H9 (cell line): ENCODE measurements at regions not wholly inside any gene's neighbourhood (a gene's known extent, or its start where the extent isn't known, plus 50 kb on each side); places are given as distances from the start of the nearest gene placed in this dataset.

ENCODE experiments used
- DNase-seq: peaks from one replicate; pipeline ENCODE4 v3.0.0-alpha.2; 2017
- H2AFZ ChIP-seq: one replicate; pipeline ENCODE4 v1.6.1; 2013; ENCODE audit warnings: mild to moderate bottlenecking, low read length, control low read depth, moderate library complexity
- H2AK5ac ChIP-seq: 2 replicates; pipeline ENCODE4 v1.6.1; 2013; ENCODE audit warnings: low read length, control low read depth, mixed read lengths; ENCODE audit not compliant: insufficient read length
- H2BK120ac ChIP-seq: one replicate; pipeline ENCODE4 v1.6.1; 2013; ENCODE audit warnings: low read depth, mild to moderate bottlenecking, low read length, control low read depth, inconsistent platforms; ENCODE audit not compliant: poor library complexity, severe bottlenecking
- H2BK12ac ChIP-seq: 2 replicates; pipeline ENCODE4 v1.6.1; 2013; ENCODE audit warnings: low read length, control low read depth, mixed read lengths, low read depth; ENCODE audit not compliant: insufficient read length
- H2BK15ac ChIP-seq: 2 replicates; pipeline ENCODE4 v1.6.1; 2013; ENCODE audit warnings: low read depth, low read length, control low read depth
- H2BK20ac ChIP-seq: one replicate; pipeline ENCODE4 v1.6.1; 2013; ENCODE audit warnings: low read depth, mild to moderate bottlenecking, low read length, control low read depth, inconsistent platforms; ENCODE audit not compliant: poor library complexity, severe bottlenecking
- H2BK5ac ChIP-seq: 2 replicates; pipeline ENCODE4 v1.6.1; 2013; ENCODE audit warnings: low read length, control low read depth, mixed read lengths; ENCODE audit not compliant: insufficient read length
- H3K14ac ChIP-seq: 2 replicates; pipeline ENCODE4 v1.6.1; 2013; ENCODE audit warnings: low read length, control low read depth; ENCODE audit not compliant: insufficient read depth
- H3K18ac ChIP-seq: 2 replicates; pipeline ENCODE4 v1.6.1; 2013; ENCODE audit warnings: low read depth, mild to moderate bottlenecking, mixed read lengths, low read length, control low read depth; ENCODE audit not compliant: insufficient read length
- H3K23ac ChIP-seq: 2 replicates; pipeline ENCODE4 v1.6.1; 2013; ENCODE audit warnings: low read length, control low read depth, mixed read lengths, low read depth; ENCODE audit not compliant: insufficient read length
- H3K23me2 ChIP-seq: 2 replicates; pipeline ENCODE4 v1.6.1; 2013; ENCODE audit warnings: low read depth, mild to moderate bottlenecking, mixed read lengths, low read length, control low read depth; ENCODE audit not compliant: insufficient read length, poor library complexity, severe bottlenecking
- H3K27ac ChIP-seq: 2 replicates; pipeline ENCODE4 v1.5.1; 2013; ENCODE audit warnings: low read length, control low read depth, mixed read lengths, low read depth; ENCODE audit not compliant: insufficient read length
- H3K27me3 ChIP-seq: 2 replicates; pipeline ENCODE4 v1.6.1; 2013; ENCODE audit warnings: low read length, control low read depth, inconsistent platforms; ENCODE audit not compliant: insufficient read depth
- H3K4ac ChIP-seq: 2 replicates; pipeline ENCODE4 v1.6.1; 2013; ENCODE audit warnings: low read depth, mild to moderate bottlenecking, control low read depth, inconsistent platforms, low read length, moderate library complexity
- H3K4me1 ChIP-seq: 2 replicates; pipeline ENCODE4 v1.6.1; 2013; ENCODE audit warnings: low read length, control low read depth, inconsistent platforms; ENCODE audit not compliant: insufficient read depth
- H3K4me2 ChIP-seq: 2 replicates; pipeline ENCODE4 v1.6.1; 2013; ENCODE audit warnings: low read length, control low read depth, mixed read lengths; ENCODE audit not compliant: insufficient read length, insufficient read depth
- H3K56ac ChIP-seq: 2 replicates; pipeline ENCODE4 v1.6.1; 2013; ENCODE audit warnings: low read depth, mild to moderate bottlenecking, mixed read lengths, low read length, control low read depth; ENCODE audit not compliant: insufficient read length
- H3K79me1 ChIP-seq: 2 replicates; pipeline ENCODE4 v1.6.1; 2013; ENCODE audit warnings: low read depth, mild to moderate bottlenecking, moderate library complexity, low read length, control low read depth, inconsistent platforms; ENCODE audit not compliant: insufficient read depth, poor library complexity, severe bottlenecking
- H3K79me2 ChIP-seq: 2 replicates; pipeline ENCODE4 v1.6.1; 2013; ENCODE audit warnings: low read length, control low read depth, inconsistent platforms; ENCODE audit not compliant: insufficient read depth
- H3K9ac ChIP-seq: 2 replicates; pipeline ENCODE4 v1.6.1; 2013; ENCODE audit warnings: low read length, control low read depth, mixed read lengths; ENCODE audit not compliant: insufficient read length; ENCODE audit errors: extremely low read depth
- H3K9me3 ChIP-seq: one replicate; pipeline ENCODE4 v1.6.1; 2013; ENCODE audit warnings: low read depth, low read length, inconsistent platforms; ENCODE audit not compliant: control insufficient read depth
- H3T11ph ChIP-seq: one replicate; pipeline ENCODE4 v1.6.1; 2013; ENCODE audit warnings: mild to moderate bottlenecking, low read length, control low read depth, inconsistent platforms
- H4K20me1 ChIP-seq: one replicate; pipeline ENCODE4 v1.6.1; 2013; ENCODE audit not compliant: control insufficient read depth, insufficient read length, insufficient read depth
- H4K5ac ChIP-seq: 2 replicates; pipeline ENCODE4 v1.6.1; 2013; ENCODE audit warnings: low read depth, mild to moderate bottlenecking, mixed read lengths, low read length, control low read depth; ENCODE audit not compliant: insufficient read length
- H4K8ac ChIP-seq: replicated peaks from 2 replicates; pipeline ENCODE4 v1.6.1; 2013; ENCODE audit warnings: low read length, control low read depth, mixed read lengths, low read depth; ENCODE audit not compliant: insufficient read length
- H4K91ac ChIP-seq: 2 replicates; pipeline ENCODE4 v1.6.1; 2013; ENCODE audit warnings: low read depth, mild to moderate bottlenecking, moderate library complexity, mixed read lengths, low read length, control low read depth; ENCODE audit not compliant: insufficient read length
- H3K27ac Mint-ChIP-seq, 3 experiments: 2 replicates in 2 of 3; 3 replicates in 1 of 3; pipeline ENCODE4 v1.8.0; 2020 to 2021; ENCODE audit warnings: mixed read lengths in 3 of 3, mild to moderate bottlenecking in 1 of 3, moderate library complexity in 1 of 3
- H3K27me3 Mint-ChIP-seq: 2 replicates; pipeline ENCODE4 v1.8.0; 2021; ENCODE audit warnings: low read depth, mild to moderate bottlenecking, moderate library complexity, mixed read lengths
- H3K36me3 Mint-ChIP-seq, 3 experiments: 2 replicates in 2 of 3; 3 replicates in 1 of 3; pipeline ENCODE4 v1.8.0; 2020 to 2021; ENCODE audit warnings: low read depth in 3 of 3, mixed read lengths in 3 of 3; ENCODE audit not compliant: insufficient read depth in 1 of 3
- H3K4me1 Mint-ChIP-seq, 2 experiments: 2 replicates each; pipeline ENCODE4 v1.8.0; 2020; ENCODE audit warnings: mixed read lengths in 2 of 2
- H3K4me3 Mint-ChIP-seq, 2 experiments: 2 replicates in 1 of 2; 3 replicates in 1 of 2; pipeline ENCODE4 v1.8.0; 2020 to 2021; ENCODE audit warnings: mild to moderate bottlenecking in 2 of 2, mixed read lengths in 2 of 2, moderate library complexity in 1 of 2
- H3K9me3 Mint-ChIP-seq, 2 experiments: 2 replicates in 1 of 2; 3 replicates in 1 of 2; pipeline ENCODE4 v1.8.0; 2020; ENCODE audit warnings: mild to moderate bottlenecking in 2 of 2, mixed read lengths in 2 of 2, moderate library complexity in 1 of 2
- CTCF ChIP-seq: fragments of 200-600 bp; sonication (generic); conservative IDR thresholded peaks from 3 replicates; pipeline ENCODE4 v1.8.0; 2021; ENCODE audit warnings: antibody characterized with exemption, mild to moderate bottlenecking
- WGBS: extraction: QIAGEN DNeasy Blood & Tissue Kit; methylation state at CpG from one replicate; pipeline ENCODE4 v1.1.7; 2013; ENCODE audit warnings: missing lambda C conversion rate, low lambda C conversion rate, mixed read lengths; ENCODE audit not compliant: insufficient read length; ENCODE audit errors: extremely low coverage; 5-methylcytosine and 5-hydroxymethylcytosine counted together

GRCh38 chr3:181966393-181966792 is 254.7 kb downstream of the SOX2 start:
- H3K36me3 Mint-ChIP-seq, result no peaks in the 10 kb centered on the region
- no peaks in the 10 kb centered on the region for H3K23me2 ChIP-seq
- H4K5ac ChIP-seq, result no peak overlapping the region
- no peak overlapping the region for H2AFZ ChIP-seq
- H2BK5ac ChIP-seq, result no peak overlapping the region
- no peak overlapping the region for H3T11ph ChIP-seq
- H3K18ac ChIP-seq, result no peak overlapping the region
- H3K79me1 ChIP-seq, result no peaks in the 10 kb centered on the region
- H3K56ac ChIP-seq, result no peak overlapping the region
- no peak for TF ChIP-seq CTCF
- no peak overlapping the region for H3K4ac ChIP-seq
- H3K4me3 Mint-ChIP-seq, result 0 out of 5 replicates have a peak overlapping the region, but pooled peaks of 1 of the 2 experiments have one; percentile 16
- H3K9ac ChIP-seq, result no peak overlapping the region
- H3K4me2 ChIP-seq, result no peak overlapping the region
- H3K9me3 Mint-ChIP-seq, result no peaks in the 10 kb centered on the region
- H2BK20ac ChIP-seq, result no peak overlapping the region
- H3K9me3 ChIP-seq, result no peaks in the 10 kb centered on the region
- H4K20me1 ChIP-seq, result no peaks in the 10 kb centered on the region
- no peak overlapping the region for H2AK5ac ChIP-seq
- H3K27me3 ChIP-seq, result no peaks in the 10 kb centered on the region
- H3K4me1 Mint-ChIP-seq, result peaks cover 10 to 12% of the 10 kb centered on the region in 2 experiments
- H3K27ac ChIP-seq, result no peak overlapping the region
- H2BK120ac ChIP-seq, result no peak overlapping the region
- H3K27me3 Mint-ChIP-seq, result no peaks in the 10 kb centered on the region; the same call in 1 of the 2 replicates
- H3K27ac Mint-ChIP-seq, result peak overlapping the region in 2 of 3 experiments; percentile 11 to 27; a peak in 4 of 7 replicates
- H4K8ac ChIP-seq, result no peak overlapping the region
- no peak overlapping the region for H3K14ac ChIP-seq
- H4K91ac ChIP-seq, result no peak overlapping the region
- H2BK12ac ChIP-seq, result no peak overlapping the region
- H3K79me2 ChIP-seq, result no peaks in the 10 kb centered on the region
- no peak for DNase-seq
- H2BK15ac ChIP-seq, result no peak overlapping the region
- H3K4me1 ChIP-seq, result peaks cover 5% of the 10 kb centered on the region; the same call in 1 of the 2 replicates
- WGBS, result no CpG with 5 or more reads among the region's 4 CpGs
- H3K23ac ChIP-seq, result no peak overlapping the region
